Panc1 (cell line): ENCODE measurements at regions not wholly inside any gene's neighbourhood (a gene's known extent, or its start where the extent isn't known, plus 50 kb on each side); places are given as distances from the start of the nearest gene placed in this dataset.
A peak's percentile ranks its signal among the peaks of the same experiment; 100 is the strongest.

Experiments
- POLR2AphosphoS5 ChIP-seq: IDR thresholded peaks from 2 replicates; pipeline ENCODE4 v1.6.1; 2012; ENCODE audit warnings: mild to moderate bottlenecking, low read depth, low read length, moderate library complexity
- SIN3A ChIP-seq: IDR thresholded peaks from 2 replicates; pipeline ENCODE4 v1.6.1; 2012; ENCODE audit warnings: low read depth, mild to moderate bottlenecking, low read length, moderate library complexity, borderline replicate concordance; ENCODE audit not compliant: insufficient read depth
- TF ChIP-seq, protein P1 (sequence below): fragments of 450-650 bp; IDR thresholded peaks from 2 replicates; pipeline ENCODE4 v1.5.1; 2017; ENCODE audit warnings: mild to moderate bottlenecking

DNA sequence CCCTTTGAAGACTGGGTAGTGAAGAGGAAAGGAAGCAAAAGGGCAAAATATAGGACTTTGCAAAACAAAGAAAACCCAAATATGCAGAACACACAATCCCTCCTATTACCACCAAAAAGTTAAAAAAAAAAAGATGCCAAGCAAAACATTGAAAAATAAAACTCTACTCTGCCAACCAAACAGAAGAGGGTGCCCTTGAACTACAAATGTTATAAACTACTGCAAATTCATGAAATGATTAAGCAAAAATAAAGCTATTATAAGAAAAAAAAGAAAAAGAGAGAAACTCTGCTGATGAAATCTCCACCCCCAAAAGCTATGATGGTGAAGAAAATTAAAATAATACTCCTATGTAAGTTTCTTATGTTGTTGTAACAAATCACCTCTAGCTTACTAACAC lies 168.5 kb upstream of the STK26 start:
- TF ChIP-seq, protein P1, sequence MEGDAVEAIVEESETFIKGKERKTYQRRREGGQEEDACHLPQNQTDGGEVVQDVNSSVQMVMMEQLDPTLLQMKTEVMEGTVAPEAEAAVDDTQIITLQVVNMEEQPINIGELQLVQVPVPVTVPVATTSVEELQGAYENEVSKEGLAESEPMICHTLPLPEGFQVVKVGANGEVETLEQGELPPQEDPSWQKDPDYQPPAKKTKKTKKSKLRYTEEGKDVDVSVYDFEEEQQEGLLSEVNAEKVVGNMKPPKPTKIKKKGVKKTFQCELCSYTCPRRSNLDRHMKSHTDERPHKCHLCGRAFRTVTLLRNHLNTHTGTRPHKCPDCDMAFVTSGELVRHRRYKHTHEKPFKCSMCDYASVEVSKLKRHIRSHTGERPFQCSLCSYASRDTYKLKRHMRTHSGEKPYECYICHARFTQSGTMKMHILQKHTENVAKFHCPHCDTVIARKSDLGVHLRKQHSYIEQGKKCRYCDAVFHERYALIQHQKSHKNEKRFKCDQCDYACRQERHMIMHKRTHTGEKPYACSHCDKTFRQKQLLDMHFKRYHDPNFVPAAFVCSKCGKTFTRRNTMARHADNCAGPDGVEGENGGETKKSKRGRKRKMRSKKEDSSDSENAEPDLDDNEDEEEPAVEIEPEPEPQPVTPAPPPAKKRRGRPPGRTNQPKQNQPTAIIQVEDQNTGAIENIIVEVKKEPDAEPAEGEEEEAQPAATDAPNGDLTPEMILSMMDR = peak; percentile 37; the same call in 1 of the 2 replicates
- TF ChIP-seq SIN3A = no peak
- no peak for TF ChIP-seq POLR2AphosphoS5
